PC-9 (cell line): ENCODE measurements at regions not wholly inside any gene's neighbourhood (a gene's known extent, or its start where the extent isn't known, plus 50 kb on each side); places are given as distances from the start of the nearest gene placed in this dataset.

Experiments used
- BruUV-seq: library from RNA; stranded (reverse); fragments of 400-500 nt; replicated peaks from 2 replicates; lab custom pipeline; 2021; lab: Mats Ljungman, UMichigan
- CTCF ChIA-PET: fragments of 300-600 bp; sonication (Branson Sonifier 250); formaldehyde crosslinking; loops from one replicate; lab custom pipeline; 2022; ENCODE audit warnings: antibody characterized with exemption; lab: Charles Lee
- POLR2A ChIA-PET: fragments of 300-600 bp; sonication (Branson Sonifier 250); formaldehyde crosslinking; loops from one replicate; lab custom pipeline; 2022; ENCODE audit warnings: antibody characterized with exemption; ENCODE audit not compliant: unreplicated experiment; lab: Charles Lee
- DNase-seq, 2 experiments: peaks; one replicate each; pipeline versions ENCODE4 v3.0.0 to v3.0.0-alpha.2; 2015 to 2022; ENCODE audit warnings: mixed read lengths in 1 of 2
- H2AFZ ChIP-seq: fragments of 200-600 bp; sonication (generic); 2 replicates; pipeline ENCODE4 v1.8.1; 2017; ENCODE audit warnings: antibody characterized with exemption
- H3F3A ChIP-seq: fragments of 200-600 bp; sonication (generic); 2 replicates; pipeline ENCODE4 v1.8.1; 2017; ENCODE audit warnings: antibody characterized with exemption, mild to moderate bottlenecking, low read depth; ENCODE audit not compliant: insufficient read depth
- H3K27ac ChIP-seq: fragments of 200-600 bp; sonication (generic); 2 replicates; pipeline ENCODE4 v1.6.1; 2016; ENCODE audit warnings: mixed run types
- H3K27me3 ChIP-seq: fragments of 200-600 bp; sonication (generic); 2 replicates; pipeline ENCODE4 v1.6.1; 2016; ENCODE audit warnings: low read depth, mixed run types; ENCODE audit not compliant: insufficient read depth
- H3K36me3 ChIP-seq: fragments of 200-600 bp; sonication (generic); 2 replicates; pipeline ENCODE4 v1.6.1; 2016; ENCODE audit warnings: low read depth, mixed run types
- H3K4me1 ChIP-seq: fragments of 200-600 bp; sonication (generic); replicated peaks from 2 replicates; pipeline ENCODE4 v1.6.1; 2016; ENCODE audit warnings: mixed run types; ENCODE audit not compliant: insufficient read depth
- H3K4me2 ChIP-seq: fragments of 200-600 bp; sonication (generic); 2 replicates; pipeline ENCODE4 v1.6.1; 2017; ENCODE audit warnings: mixed run types
- H3K4me3 ChIP-seq: fragments of 200-600 bp; sonication (generic); 2 replicates; pipeline ENCODE4 v1.6.1; 2016; ENCODE audit warnings: mixed run types
- H3K79me2 ChIP-seq: fragments of 200-600 bp; sonication (generic); 2 replicates; pipeline ENCODE4 v1.6.1; 2017; ENCODE audit warnings: low read depth, mixed run types
- H3K9me2 ChIP-seq: fragments of 200-600 bp; sonication (generic); 2 replicates; pipeline ENCODE4 v1.8.1; 2017; ENCODE audit warnings: mild to moderate bottlenecking; ENCODE audit not compliant: insufficient read depth
- H3K9me3 ChIP-seq: fragments of 200-600 bp; sonication (generic); 2 replicates; pipeline ENCODE4 v1.8.1; 2016; ENCODE audit warnings: low read depth; ENCODE audit not compliant: insufficient read depth
- H4K20me1 ChIP-seq: fragments of 200-600 bp; sonication (generic); 2 replicates; pipeline ENCODE4 v1.8.1; 2017; ENCODE audit not compliant: insufficient read depth
- EZH2 ChIP-seq: fragments of 200-600 bp; sonication (generic); IDR thresholded peaks from 2 replicates; pipeline ENCODE4 v1.8.0; 2017; ENCODE audit warnings: antibody characterized with exemption, low read depth
- intact Hi-C: fragments of 100-400 bp; cut with micrococcal nuclease; formaldehyde crosslinking; loops from one replicate; pipeline ENCODE4 v1.10.0; 2022; ENCODE audit not compliant: unreplicated experiment
- TF ChIP-seq, protein P1 (sequence below): fragments of 200-600 bp; sonication (generic); conservative IDR thresholded peaks from 2 replicates; pipeline ENCODE4 v1.6.1; 2017; ENCODE audit warnings: mixed run types, antibody characterized with exemption, mild to moderate bottlenecking, moderate library complexity

DNA sequence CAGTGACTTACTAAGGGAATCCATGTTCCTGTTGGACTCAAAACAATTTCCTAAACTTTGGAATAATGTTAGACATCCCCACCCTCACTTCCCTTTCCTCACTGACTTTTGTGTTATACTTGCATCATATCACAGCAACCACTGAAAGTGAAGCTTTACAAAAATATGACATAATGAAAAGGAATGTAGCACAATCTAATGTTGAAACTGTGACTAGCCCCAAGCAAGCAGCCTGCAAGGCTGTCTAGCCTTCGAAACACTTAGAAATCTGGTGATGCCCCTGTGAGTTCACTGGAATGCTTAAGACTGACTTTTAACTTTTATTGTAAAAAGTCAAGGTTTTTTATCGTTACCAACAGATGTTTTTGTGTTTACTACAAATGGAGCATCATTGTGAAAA is 203.7 kb upstream of the ZNF385D start:
- Histone ChIP-seq H4K20me1 (no peaks in the 10 kb centered on the region), H3K9me3 (no peaks in the 10 kb centered on the region), H3F3A (no peaks in the 10 kb centered on the region), H3K9me2 (no peaks in the 10 kb centered on the region), H3K4me2 (no peak overlapping the region), H3K27me3 (no peaks in the 10 kb centered on the region), H3K4me1 (no peaks in the 10 kb centered on the region), H3K79me2 (no peaks in the 10 kb centered on the region), H3K36me3 (no peaks in the 10 kb centered on the region), H3K4me3 (no peak overlapping the region), H2AFZ (no peak overlapping the region), H3K27ac (no peak overlapping the region)
- TF ChIP-seq, protein P1, sequence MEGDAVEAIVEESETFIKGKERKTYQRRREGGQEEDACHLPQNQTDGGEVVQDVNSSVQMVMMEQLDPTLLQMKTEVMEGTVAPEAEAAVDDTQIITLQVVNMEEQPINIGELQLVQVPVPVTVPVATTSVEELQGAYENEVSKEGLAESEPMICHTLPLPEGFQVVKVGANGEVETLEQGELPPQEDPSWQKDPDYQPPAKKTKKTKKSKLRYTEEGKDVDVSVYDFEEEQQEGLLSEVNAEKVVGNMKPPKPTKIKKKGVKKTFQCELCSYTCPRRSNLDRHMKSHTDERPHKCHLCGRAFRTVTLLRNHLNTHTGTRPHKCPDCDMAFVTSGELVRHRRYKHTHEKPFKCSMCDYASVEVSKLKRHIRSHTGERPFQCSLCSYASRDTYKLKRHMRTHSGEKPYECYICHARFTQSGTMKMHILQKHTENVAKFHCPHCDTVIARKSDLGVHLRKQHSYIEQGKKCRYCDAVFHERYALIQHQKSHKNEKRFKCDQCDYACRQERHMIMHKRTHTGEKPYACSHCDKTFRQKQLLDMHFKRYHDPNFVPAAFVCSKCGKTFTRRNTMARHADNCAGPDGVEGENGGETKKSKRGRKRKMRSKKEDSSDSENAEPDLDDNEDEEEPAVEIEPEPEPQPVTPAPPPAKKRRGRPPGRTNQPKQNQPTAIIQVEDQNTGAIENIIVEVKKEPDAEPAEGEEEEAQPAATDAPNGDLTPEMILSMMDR, result no peak
- TF ChIP-seq EZH2, result no peak
- POLR2A ChIA-PET, result no interaction called here
- CTCF ChIA-PET, result no interaction called here
- peak in 1 of 2 experiments; percentile 35 for DNase-seq
- BruUV-seq, result no TSS peak
- intact Hi-C loops, result no loop called here

DNA sequence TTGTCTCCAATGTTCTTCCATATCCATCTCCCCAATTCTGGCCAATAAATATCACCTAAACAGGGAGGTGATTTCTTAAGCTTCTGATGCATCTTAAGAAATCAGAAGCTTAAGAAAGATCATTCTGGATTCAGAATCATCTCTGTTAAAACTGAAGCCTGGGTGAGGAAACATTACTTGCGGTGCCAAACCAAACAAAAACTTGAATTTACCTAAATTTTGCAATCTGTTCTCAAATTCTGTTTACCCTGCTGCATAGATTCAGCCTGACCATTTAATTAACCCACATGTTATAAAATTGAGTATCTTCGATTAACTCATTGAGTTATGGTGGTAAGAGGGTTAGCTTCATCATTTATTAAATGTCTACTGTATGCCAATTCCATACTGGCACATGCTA is 204.4 kb upstream of the ZNF385D start:
- intact Hi-C loops, result no loop called here
- Histone ChIP-seq H3K36me3 (no peaks in the 10 kb centered on the region), H3K4me2 (no peak overlapping the region), H3K9me2 (no peaks in the 10 kb centered on the region), H3K4me1 (no peaks in the 10 kb centered on the region), H3K9me3 (no peaks in the 10 kb centered on the region), H2AFZ (no peak overlapping the region), H3K4me3 (no peak overlapping the region), H4K20me1 (no peaks in the 10 kb centered on the region), H3K79me2 (no peaks in the 10 kb centered on the region), H3K27me3 (no peaks in the 10 kb centered on the region), H3K27ac (no peak overlapping the region), H3F3A (no peaks in the 10 kb centered on the region)
- CTCF ChIA-PET, result interaction anchor here (0.7 kb wide), 1 partner anchor 151 kb away, joined by 3 read pairs; no protein-coding TSS in a partner anchor
- no TSS peak for BruUV-seq
- DNase-seq, result no peak
- POLR2A ChIA-PET, result no interaction called here
- TF ChIP-seq, protein P1, result no peak
- no peak for TF ChIP-seq EZH2

DNA sequence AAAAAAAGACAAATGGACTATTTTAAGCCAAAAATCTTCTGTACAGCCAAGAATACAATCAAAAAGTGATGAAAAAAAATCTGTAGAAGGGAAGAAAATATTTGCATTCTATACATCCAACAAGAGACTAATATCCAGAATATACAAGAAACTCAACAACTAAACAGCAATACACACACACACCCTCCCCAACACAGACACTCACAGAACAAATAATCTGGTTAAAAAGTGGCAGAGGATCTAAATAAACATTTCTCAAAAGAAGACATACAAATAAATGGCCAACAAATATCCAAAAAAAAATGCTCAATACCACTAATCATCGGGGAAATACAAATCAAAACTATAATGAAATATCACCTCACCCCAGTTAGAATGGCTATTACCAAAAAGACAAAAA is 209.0 kb upstream of the ZNF385D start:
- no TSS peak for BruUV-seq
- Histone ChIP-seq H2AFZ (no peak overlapping the region), H3F3A (no peaks in the 10 kb centered on the region), H3K27ac (no peak overlapping the region), H3K4me1 (no peaks in the 10 kb centered on the region), H3K79me2 (no peaks in the 10 kb centered on the region), H3K9me3 (no peaks in the 10 kb centered on the region), H3K4me3 (no peak overlapping the region), H3K36me3 (no peaks in the 10 kb centered on the region), H4K20me1 (no peaks in the 10 kb centered on the region), H3K9me2 (no peaks in the 10 kb centered on the region), H3K4me2 (no peak overlapping the region), H3K27me3 (no peaks in the 10 kb centered on the region)
- POLR2A ChIA-PET, result no interaction called here
- TF ChIP-seq, protein P1, result no peak
- no peak for TF ChIP-seq EZH2
- no peak for DNase-seq
- intact Hi-C loops, result no loop called here
- CTCF ChIA-PET, result no interaction called here
